Fibroblast of skin of right biceps (primary cell): ENCODE measurements at regions not wholly inside any gene's neighbourhood (a gene's known extent, or its start where the extent isn't known, plus 50 kb on each side); places are given as distances from the start of the nearest gene placed in this dataset.

Experiments used
- DNase-seq: peaks from one replicate; pipeline ENCODE4 v3.0.0-alpha.2; 2013

DNA sequence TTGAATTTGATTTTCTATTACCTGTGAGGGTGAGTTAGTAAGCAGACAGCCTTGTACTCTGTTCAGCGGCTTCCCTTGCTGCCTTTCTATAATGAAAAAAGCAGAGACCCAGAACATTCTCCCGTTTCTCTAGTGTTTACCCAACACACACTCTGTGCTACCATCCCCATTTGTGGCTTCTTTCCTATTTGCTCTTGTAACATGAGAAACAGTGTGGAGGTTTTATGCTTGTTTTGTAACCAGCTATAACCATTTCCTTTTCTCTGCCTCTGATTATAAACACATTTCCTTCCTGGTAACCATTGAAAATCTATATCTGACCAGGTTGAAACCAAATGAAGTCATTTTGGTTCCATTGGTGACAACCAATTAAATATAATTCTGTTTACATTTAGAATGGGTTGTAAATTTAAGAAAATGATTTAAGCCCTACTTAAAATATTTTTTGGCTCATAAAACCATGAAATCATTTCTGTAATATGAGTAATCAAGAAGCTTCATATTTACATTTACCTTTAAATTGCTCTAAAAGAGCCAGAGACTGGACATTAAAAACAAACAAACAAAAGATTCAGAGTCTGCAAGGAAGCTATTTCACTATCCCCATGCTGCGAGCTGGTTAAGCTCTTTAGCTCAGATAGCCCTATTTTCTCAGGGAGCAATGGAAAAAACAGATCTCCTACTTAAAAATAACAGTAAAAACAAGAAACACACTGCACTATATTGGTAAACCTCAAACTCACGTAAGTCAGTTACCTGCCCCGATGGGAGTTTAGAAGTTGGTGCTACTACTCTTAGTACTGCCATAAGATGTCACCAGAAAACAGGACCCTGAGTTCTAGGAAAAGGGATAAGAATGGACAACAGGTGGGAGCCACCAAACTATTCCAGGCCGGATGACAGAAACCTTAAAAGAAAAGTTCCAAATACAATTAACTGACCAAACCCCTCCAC is 206.5 kb upstream of the EEA1 start:
- DNase-seq, result peak; percentile 55

DNA sequence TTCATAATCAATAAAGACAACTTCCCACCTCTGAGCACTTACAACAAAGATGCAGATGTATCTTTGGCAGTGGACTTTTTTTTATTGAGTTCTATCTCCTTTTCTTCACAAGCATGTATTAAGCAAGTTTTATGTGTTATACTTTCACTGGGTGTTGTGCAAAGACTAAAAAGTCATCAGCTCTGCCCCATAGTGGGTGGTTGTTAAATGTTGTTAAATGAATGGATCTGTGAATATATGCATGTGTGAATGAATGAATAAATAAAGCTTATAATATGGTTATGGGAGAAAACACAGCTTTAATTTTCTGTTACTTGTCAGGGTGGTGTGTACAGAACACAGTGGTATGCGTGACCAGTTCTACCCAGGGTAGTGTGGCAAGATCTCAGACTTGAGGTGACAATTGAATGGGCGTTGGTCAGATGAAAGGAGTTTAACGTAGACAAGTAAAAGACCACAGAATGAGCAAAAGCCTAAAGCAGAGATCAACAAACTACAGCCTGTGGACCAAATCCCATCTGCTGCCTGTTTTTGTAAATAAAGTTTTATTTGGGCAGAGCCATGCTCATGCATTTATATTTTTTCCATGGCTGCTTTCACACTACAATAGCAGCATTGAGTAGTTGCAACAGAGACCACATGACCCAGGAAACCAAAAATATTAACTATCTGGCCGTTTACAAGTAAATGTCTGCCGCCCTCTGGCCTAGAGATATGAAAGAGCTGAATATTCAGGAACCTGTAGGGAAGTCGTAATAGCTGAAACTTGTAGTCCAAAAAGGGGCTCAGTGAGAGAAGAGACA is 207.4 kb upstream of the EEA1 start:
- no peak for DNase-seq

DNA sequence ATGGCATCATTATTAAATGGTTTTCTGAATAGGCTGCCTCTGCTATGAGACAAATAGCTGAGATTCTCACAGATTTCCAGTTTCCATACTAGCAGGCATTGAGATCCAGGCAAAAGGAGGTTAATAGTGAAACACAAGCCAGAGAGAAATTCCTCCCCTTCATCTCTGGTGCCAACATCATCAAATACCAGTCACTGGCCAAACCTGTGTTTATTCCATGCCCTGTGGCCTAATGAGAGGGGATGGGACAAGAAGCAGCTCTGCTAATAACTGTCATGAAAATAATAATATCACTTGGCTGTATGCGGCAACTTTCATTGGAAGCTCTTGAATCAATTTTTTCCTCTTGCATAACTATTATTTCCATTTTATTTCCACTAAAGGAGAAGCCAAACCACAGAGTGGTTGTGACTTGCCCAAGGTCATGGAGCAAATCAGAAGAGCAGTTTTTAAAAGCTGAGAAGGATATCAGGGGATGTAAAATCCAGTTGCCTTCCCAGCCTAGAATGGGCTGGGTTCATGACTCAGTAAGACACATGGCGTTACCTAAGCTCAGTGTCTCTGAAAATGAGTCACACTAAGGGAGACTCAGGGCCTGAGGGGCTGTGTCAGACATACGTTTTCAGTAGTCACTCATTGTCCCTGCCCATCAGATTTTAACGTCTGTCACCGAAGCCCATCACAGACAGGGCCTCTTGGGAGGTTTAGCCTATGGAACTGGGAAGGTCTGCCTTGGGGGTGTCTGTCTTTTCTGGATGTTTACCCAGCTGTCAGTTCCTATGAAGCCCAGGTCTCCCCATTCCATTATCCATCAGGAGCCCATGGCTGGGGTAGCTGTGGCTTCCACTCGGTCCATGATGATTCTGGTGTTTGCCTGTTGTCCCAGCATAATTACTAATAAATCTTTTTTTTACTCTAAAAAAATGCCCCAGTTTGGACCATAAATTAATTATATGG is 208.8 kb upstream of the EEA1 start:
- peak; percentile 82 for DNase-seq

DNA sequence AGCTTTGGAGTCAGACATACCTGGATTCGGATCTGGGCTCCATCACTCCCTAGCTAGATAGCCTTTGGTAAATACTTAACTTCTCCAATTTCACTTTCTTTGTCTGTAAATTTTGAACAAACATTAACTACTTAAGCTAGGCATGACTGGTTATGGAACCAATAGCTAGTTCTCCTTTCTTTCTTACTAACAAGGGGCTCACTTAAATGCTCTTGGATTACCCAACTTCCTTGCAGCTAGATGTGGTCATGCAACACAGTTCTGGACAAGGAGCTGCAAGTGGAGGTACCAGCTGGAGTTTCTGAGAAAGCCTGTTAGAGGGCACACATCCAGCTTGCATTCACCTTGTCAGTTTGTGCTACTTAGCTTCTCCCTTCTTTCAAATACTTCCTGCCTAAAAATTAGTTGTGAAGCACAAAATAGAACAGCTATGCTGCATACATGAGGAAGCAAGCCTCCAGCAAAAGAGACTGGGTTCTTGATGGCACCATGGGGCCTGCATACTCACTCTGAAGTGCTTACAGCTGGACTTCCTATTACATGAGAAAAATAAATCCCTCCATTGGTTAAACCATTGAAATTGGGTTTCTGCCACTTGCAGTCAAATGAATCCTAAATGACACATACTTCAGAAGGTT is 210.1 kb upstream of the EEA1 start:
- DNase-seq, result no peak

DNA sequence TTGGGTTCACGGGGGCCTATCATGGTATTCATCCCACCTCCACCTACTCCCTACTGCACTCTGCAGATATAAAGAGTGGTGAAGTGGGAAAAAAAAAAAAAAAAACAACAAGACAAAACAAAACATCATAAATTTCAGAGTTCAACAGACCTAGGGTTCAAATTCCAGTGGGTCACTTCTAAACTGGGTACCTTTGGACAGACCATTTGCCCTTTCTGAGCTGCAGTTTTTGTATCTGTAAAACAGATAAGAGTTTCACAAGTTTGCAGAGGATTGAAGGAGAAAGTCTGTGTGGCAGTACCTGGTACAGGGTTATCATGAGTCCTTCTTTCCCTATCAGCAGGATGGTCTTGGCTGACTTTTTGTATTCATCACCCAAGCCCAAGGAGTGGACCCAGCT is 211.2 kb upstream of the EEA1 start:
- DNase-seq, result no peak

DNA sequence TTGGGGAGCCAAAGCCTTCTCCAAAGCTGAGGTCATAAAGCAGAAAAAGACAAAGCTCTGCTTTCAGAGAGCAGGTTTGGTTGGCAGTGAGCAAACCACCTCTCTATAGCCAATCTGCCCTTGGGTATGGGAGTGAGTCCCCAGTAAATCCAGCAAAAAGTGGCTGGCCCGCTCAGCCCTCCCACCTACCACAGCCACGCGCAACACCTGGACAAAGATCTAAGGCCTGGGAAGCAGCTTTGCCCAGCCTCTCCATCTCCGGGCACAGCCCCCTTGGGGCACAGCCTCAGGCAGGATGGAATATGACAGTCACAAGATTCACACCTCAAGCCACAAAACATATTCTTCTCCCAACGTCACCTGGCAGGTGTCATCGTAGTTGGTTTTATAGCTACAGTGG is 211.7 kb upstream of the EEA1 start:
- DNase-seq, result no peak

DNA sequence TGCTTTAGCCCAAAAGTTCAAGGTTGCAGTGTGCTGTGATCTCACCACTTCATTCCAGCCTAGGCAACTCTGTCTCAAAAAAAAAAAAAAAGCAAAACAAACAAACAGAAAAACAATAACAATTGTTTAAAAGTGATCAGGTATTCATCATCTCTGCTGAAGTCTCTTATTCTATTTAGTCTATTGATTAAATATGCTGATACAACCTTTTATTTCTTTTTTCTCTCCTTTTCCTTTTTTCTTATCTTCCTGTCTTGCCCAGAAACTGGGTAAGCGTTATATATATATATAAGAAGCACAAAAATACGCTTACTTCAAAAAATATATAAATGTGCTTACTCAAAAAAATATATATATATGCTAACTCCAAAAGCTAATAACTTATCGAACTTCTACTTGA is 213.8 kb upstream of the EEA1 start:
- DNase-seq, result no peak

DNA sequence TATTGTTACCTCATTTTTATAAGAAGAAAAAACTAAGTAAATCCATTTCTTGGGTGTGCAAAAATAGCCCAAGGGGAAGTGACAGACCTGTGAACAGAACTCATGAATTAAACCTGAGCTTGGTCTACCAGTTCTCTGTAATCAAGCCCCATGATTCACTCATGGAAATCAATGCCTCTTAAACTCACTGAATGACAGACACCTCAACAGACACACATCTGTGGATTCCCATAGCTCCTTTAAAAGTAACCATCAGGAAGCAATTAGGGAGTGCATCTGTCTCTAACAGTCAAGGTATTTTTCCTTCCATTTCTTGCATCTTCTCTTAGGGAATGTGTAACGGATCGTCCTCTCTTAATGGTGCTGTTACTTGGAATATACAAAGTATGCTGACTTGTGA is 215.0 kb upstream of the EEA1 start:
- DNase-seq, result peak; percentile 22

DNA sequence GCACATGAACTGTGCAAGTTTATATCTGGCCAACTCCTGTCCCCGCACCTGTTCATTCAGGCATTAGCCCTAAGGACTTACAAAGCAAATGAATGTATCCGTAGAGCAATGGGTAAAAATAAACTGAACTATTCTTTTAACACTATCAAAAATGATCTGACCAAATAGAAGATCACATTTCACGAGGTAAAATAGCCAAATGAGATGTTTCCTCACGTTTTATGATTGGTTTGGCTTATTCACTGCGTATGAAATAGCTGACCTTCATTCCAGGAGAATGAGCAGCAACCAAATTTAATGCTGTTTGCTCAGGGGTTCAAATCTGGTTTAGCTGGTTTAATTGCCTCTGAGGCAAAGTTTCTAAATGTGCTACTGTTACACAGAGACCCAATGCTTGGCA is 216.0 kb upstream of the EEA1 start:
- DNase-seq, result no peak

DNA sequence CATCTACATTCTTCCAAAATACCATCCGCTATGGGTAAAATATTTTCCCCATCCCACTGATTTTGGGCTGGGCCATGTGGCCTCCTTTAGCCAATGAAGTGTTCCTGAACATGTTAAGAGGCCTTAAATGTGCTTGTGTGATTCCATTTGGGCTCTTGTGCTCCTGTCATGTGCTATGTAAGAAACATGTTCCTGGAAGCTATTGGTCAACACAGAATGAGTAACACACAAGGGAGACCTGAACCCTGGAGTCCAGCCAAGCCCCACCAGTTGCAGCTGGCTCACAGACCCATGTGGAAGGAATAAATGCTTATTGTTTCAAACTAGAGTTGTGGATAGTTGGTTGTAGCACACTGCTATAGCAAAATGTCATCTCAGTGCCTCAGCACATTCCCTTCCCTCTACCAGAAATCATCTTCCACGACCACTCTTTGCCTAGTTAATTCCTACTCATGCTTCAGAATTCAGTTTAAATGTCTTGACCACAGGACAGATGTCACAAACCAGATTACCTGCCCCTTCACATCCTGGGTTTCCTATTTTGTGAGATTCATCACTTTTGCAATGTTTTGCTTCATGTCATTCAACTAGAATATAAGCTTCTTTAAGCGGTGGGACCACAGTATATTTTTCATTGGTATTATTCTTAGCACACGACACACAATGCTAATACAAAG is 217.3 kb upstream of the EEA1 start:
- DNase-seq, result peak; percentile 46

DNA sequence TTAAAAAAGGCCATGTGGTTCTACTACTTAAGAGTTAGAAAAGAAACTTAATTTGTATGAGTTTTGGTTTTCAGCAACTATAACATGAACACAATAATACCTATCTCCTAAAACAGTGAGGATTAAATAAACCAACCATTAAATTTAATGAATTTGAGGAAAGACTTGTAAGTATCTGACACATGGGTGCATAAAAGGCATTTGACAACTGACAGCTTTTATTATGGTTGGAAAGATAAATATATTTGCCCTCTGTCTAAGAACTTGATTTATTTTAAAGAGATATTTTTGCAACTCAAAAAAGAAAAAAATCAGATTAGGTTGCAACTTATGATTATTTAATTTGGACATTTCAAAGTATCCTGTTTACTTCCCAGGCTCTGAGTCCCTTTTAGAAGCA is 217.9 kb upstream of the EEA1 start:
- no peak for DNase-seq

DNA sequence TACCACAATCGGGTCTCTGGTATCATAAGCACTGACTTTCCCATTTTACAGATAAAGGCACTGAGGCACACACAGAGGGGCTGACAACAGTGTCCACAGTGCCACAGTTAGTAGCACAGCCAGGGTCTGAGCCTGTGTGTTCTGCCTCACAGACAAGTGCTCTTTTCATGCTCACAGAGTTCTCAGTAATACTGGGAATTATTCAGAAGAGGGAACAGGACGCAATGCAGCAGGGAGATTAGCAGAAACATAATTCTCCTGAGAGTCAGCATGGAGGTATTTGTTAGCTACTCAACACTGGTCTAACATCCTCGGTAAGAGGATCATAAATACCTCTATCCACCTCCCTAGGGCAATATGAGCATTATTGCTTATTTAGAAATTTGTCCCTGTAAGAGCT is 219.3 kb upstream of the EEA1 start:
- DNase-seq, result no peak

DNA sequence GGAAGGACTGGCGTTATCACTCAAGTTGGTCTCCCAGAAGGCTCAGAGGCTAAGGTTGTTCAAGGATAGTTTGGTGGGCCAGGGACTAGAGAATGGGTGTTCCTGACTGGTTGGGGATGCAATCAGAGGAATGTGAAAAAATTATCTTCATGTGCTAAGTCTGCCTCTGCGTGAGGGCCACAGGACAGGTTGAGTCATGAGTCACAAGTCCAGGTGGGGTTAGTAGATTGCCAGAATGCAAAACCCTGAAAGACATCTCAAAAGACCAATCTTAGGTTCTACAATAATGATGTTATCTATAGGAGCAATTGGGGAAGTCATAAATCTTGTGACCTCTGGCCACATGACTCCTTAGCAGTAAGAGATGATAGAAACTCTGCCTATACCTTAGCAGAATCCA is 220.1 kb upstream of the EEA1 start:
- DNase-seq, result no peak

DNA sequence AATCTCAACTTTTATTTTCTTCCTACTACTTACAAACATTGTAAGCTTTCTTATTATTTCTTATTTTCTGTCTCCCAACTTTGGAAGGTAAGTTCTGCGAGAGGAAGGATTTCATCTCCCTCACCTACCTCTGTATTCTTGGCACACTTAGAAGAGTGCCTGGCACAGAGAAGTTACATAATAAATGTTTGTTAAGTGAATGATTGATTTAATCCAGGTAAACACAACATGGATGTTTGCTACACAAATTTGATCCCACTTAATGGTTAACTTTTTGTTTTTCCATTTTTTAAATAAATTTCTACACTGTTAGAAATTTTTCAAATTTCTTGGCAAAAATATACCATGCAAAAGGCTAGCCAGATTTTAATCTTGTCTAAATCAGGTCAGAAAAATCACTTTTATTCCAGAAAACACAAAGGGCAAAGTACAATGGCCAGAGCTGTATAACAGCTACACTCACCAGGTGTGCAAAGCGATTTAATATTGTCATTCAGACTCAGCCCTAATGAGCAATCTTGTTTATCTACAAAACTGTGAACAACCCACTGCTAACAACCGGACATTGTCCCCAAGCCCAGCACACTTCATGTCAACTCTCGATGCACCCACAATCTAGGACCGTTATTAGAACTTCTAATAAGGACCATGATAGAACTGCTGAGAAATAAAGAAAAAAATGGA is 222.1 kb upstream of the EEA1 start:
- no peak for DNase-seq

DNA sequence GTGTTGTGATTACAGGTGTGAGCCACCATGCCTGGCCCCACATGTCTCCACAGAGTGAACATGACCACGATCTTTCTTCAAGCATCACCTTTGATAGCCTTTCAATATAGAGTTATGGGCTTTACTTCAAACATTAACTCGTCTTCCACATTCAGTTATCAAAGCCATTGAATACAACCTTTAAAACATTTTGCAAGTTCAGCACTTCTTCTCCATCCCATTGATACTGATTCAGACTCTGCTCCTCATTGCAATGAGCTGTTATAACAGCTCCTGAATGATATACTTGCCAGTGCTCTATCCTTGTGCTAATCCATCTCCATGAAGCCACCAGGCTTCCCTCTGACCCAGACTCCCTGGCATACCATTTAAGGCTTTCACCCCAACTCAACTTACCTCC is 223.5 kb upstream of the EEA1 start:
- no peak for DNase-seq

DNA sequence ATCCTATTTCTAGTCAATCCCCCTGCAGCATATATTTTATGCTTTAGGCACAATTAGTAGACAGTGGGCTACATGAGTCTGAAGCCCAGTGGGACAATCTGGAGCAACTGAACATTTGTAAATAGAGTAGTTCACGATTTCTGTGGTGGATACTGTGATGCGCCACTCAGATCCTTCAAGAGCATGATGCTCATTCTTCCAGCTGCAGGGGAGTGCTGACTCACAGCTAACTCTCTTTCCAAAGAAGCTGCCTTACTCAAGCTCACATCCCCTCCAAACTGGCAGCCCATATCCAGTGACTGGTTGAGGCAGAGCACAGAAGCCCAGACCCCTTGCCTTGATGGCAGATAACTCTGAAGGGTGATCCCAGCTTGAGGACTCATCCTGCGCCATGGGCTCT is 224.2 kb upstream of the EEA1 start:
- peak; percentile 59 for DNase-seq

DNA sequence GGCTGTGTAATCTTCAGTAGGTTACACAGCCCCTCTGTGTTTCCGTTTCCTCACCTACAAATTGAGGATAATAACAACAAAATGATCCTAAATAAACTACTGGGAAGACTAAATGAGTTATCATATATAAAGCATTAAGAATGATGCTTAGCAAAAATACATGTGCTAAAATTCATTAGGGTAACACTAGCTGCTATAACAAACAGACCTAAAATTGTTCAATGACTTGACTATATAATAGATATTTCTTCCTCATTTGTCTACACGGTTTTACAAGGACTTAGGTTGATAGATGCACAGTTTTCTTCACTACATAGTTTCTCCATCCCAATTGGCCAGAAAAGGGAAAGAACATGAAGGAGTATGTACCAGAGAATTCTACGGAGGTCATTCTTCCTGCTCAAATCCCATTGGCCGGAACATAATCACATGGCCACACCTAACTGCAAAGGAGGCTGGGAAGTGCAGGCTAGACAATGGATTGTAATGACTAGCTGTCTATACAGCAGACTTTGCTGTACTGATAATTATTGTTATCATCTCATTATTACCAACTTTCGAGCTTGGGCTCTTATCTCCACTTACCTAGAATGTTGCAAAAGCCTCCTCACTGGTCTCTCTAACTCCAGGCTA is 223.5 kb upstream of the NUDT4 start:
- no peak for DNase-seq

DNA sequence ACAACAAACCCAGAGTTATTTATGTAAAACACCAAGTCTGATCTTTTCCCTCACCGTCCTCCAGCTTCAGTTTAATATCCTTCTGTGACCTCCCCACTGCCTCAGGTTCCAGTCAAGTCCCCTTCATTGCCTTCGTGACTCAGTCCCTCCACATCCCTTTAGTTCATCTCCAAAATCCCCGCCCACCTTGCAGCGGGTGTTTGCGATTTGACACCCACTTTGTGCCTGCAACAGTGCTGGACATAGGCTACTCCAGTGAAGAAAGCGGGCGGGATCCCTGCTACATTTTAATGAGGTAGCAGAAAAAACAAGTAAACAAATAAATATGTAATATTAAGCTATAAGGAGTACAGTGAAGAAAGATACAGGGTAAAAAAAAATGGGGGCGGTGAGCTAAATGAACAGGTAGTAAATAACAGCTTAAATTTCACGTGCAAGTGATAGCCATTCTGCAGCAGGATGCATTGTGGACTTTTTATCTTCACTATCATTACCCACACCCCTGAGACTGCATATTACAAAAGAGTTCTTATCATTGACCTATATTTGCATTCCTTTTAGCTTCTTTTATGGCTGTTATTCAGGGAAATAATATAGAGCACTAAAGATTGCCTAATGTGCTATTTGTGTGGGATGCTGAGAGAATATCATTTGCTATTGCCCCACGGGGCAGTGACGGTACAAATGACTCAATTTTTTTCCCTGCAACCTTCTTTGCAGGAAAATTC is 222.8 kb upstream of the NUDT4 start:
- DNase-seq, result no peak

DNA sequence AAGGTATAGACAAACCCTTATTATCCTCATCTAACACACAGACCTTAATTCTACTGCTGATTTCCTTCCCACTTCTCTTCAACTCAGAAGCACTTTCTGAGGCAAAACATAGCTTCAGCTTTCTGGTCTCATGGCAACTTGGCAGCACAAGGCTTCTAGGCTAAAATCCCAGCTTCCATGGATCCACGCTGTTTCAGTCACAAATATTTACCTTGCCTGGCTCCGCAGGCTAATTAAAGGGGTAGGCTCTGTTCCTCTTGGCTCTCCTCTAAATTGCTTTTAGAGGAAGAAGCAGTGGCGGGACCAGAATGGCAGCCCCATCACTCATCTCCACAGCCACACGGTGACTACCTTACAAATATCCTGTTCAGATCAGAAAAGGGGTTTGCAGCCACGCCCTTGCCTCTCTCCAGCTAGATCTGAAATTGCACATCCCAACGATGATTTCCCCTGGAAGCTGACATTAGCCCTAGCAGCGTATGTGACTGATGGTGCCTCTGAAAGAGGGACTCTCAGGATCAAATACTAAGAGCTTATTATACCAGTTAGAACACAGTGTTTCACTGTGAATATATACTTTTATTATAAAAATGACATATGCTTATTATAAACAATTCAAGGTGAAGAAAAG is 221.5 kb upstream of the NUDT4 start:
- no peak for DNase-seq

DNA sequence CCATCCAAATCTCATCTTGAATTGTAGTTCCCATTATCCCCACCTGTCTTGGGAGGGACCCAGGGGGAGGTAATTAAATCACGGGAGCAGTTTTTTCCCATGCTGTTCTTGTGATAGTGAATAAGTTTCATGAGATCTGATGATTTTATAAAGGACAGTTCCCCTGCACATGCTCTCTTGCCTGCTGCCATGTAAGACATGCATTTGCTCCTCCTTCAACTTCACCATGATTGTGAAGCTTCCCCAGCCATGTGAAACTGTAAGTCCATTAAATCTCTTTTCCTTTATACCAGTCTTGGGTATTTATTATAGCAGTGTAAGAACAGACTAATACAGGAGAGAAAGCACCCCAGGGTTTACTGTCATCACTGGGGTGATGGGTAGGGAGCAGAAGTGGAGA is 220.4 kb upstream of the NUDT4 start:
- DNase-seq, result no peak
